OCI-LY1 (cell line): ENCODE measurements at regions not wholly inside any gene's neighbourhood (a gene's known extent, or its start where the extent isn't known, plus 50 kb on each side); places are given as distances from the start of the nearest gene placed in this dataset.

Source experiments
- H2AFZ ChIP-seq: fragments of 200-600 bp; sonication (generic), shearing (Covaris generic); 2 replicates; pipeline ENCODE4 v1.6.0; 2014; ENCODE audit warnings: antibody characterized with exemption, mild to moderate bottlenecking, low read length
- H3F3A ChIP-seq: fragments of 200-600 bp; sonication (generic), shearing (Covaris generic); 2 replicates; pipeline ENCODE4 v1.6.0; 2014; ENCODE audit warnings: mild to moderate bottlenecking, antibody characterized with exemption, low read length, moderate library complexity; ENCODE audit not compliant: insufficient read depth
- H3K27ac ChIP-seq: fragments of 200-600 bp; sonication (generic); 2 replicates; pipeline ENCODE4 v1.5.1; 2014; ENCODE audit warnings: low read length, mixed run types, mild to moderate bottlenecking, low read depth; ENCODE audit not compliant: poor library complexity, severe bottlenecking
- H3K27me3 ChIP-seq: fragments of 200-600 bp; sonication (generic); 2 replicates; pipeline ENCODE4 v1.6.0; 2014; ENCODE audit warnings: antibody characterized with exemption, mild to moderate bottlenecking, low read length, moderate library complexity; ENCODE audit not compliant: insufficient read depth
- H3K36me3 ChIP-seq: fragments of 200-600 bp; sonication (generic); 2 replicates; pipeline ENCODE4 v1.6.1; 2014; ENCODE audit warnings: mild to moderate bottlenecking, antibody characterized with exemption, low read length, moderate library complexity, mixed read lengths; ENCODE audit not compliant: insufficient read depth
- H3K4me1 ChIP-seq: fragments of 200-600 bp; sonication (generic); 2 replicates; pipeline ENCODE4 v1.5.1; 2014; ENCODE audit warnings: mild to moderate bottlenecking, low read length, moderate library complexity; ENCODE audit not compliant: insufficient read depth, severe bottlenecking
- H3K4me2 ChIP-seq: fragments of 200-600 bp; sonication (generic), shearing (Covaris generic); 2 replicates; pipeline ENCODE4 v1.6.1; 2014; ENCODE audit warnings: low read length
- H3K4me3 ChIP-seq: fragments of 200-600 bp; sonication (generic); 2 replicates; pipeline ENCODE4 v1.5.1; 2014; ENCODE audit warnings: low read length, low read depth, mild to moderate bottlenecking, mixed read lengths; ENCODE audit not compliant: poor library complexity, severe bottlenecking
- H3K79me2 ChIP-seq: fragments of 200-600 bp; shearing (Covaris generic); 2 replicates; pipeline ENCODE4 v1.6.1; 2016; ENCODE audit warnings: mixed run types, low read length, mixed read lengths; ENCODE audit not compliant: insufficient read depth
- H3K9ac ChIP-seq: fragments of 200-600 bp; sonication (generic), shearing (Covaris generic); 2 replicates; pipeline ENCODE4 v1.6.1; 2014; ENCODE audit warnings: mild to moderate bottlenecking, low read length, mixed read lengths
- H3K9me2 ChIP-seq: fragments of 200-600 bp; sonication (generic), shearing (Covaris generic); 2 replicates; pipeline ENCODE4 v1.6.1; 2014; ENCODE audit warnings: low read depth, mild to moderate bottlenecking, low read length, mixed read lengths
- H3K9me3 ChIP-seq: fragments of 200-600 bp; shearing (Covaris generic); 2 replicates; pipeline ENCODE4 v1.6.1; 2014; ENCODE audit warnings: low read length, mixed read lengths
- H4K20me1 ChIP-seq: fragments of 200-600 bp; sonication (generic), shearing (Covaris generic); 2 replicates; pipeline ENCODE4 v1.6.0; 2016; ENCODE audit warnings: mild to moderate bottlenecking, low read length; ENCODE audit not compliant: insufficient read depth
- CTCF ChIP-seq: fragments of 200-600 bp; sonication (generic), shearing (Covaris generic); IDR thresholded peaks from 2 replicates; pipeline ENCODE4 v1.5.1; 2017; ENCODE audit warnings: mild to moderate bottlenecking, antibody characterized with exemption, low read length, moderate library complexity, mixed read lengths
- EZH2 ChIP-seq: fragments of 200-600 bp; sonication (generic), shearing (Covaris generic); IDR thresholded peaks from 2 replicates; pipeline ENCODE4 v1.8.0; 2017; ENCODE audit warnings: borderline replicate concordance, mixed run types, mild to moderate bottlenecking, antibody characterized with exemption, low read length, moderate library complexity, mixed read lengths

GRCh38 chr1:102365071-102365470 is 368.3 kb upstream of the OLFM3 start:
- H3K36me3 ChIP-seq, result no peaks in the 10 kb centered on the region
- H3K4me1 ChIP-seq, result no peaks in the 10 kb centered on the region

GRCh38 chr1:102336602-102337001 is 339.9 kb upstream of the OLFM3 start:
- Histone ChIP-seq H3K27ac (no peak overlapping the region), H3K9ac (no peak overlapping the region), H3K4me3 (no peak overlapping the region), H4K20me1 (no peaks in the 10 kb centered on the region), H3F3A (no peaks in the 10 kb centered on the region), H3K4me1 (no peaks in the 10 kb centered on the region), H3K9me3 (no peaks in the 10 kb centered on the region), H3K36me3 (no peaks in the 10 kb centered on the region), H3K9me2 (0 out of 2 replicates have a peak, but pooled peaks cover 3% of the 10 kb centered on the region), H3K27me3 (no peaks in the 10 kb centered on the region), H2AFZ (no peak overlapping the region), H3K4me2 (no peak overlapping the region), H3K79me2 (no peaks in the 10 kb centered on the region)
- TF ChIP-seq CTCF (no peak), EZH2 (no peak)

More at GRCh38 chr1:102365071-102365470, 368.3 kb upstream of the OLFM3 start:
- H3K9ac ChIP-seq, result no peak overlapping the region
- H3K4me3 ChIP-seq, result no peak overlapping the region
- H3K9me2 ChIP-seq, result no peaks in the 10 kb centered on the region
- no peaks in the 10 kb centered on the region for H3K9me3 ChIP-seq
- no peaks in the 10 kb centered on the region for H3K79me2 ChIP-seq
- no peaks in the 10 kb centered on the region for H3K27me3 ChIP-seq
- no peak overlapping the region for H3K27ac ChIP-seq
- TF ChIP-seq CTCF, result no peak
- TF ChIP-seq EZH2, result no peak
- H3F3A ChIP-seq, result no peaks in the 10 kb centered on the region
- no peak overlapping the region for H3K4me2 ChIP-seq
- H4K20me1 ChIP-seq, result no peaks in the 10 kb centered on the region
- no peak overlapping the region for H2AFZ ChIP-seq

GRCh38 chr1:102318104-102318806 is 321.5 kb upstream of the OLFM3 start:
- no peaks in the 10 kb centered on the region for H3K36me3 ChIP-seq
- H3K27me3 ChIP-seq, result no peaks in the 10 kb centered on the region
- no peak overlapping the region for H3K27ac ChIP-seq
- H3K79me2 ChIP-seq, result no peaks in the 10 kb centered on the region
- H3F3A ChIP-seq, result no peaks in the 10 kb centered on the region
- no peaks in the 10 kb centered on the region for H3K4me1 ChIP-seq
- H3K9me3 ChIP-seq, result no peaks in the 10 kb centered on the region
- H2AFZ ChIP-seq, result no peak overlapping the region
- no peaks in the 10 kb centered on the region for H3K9me2 ChIP-seq
- H4K20me1 ChIP-seq, result no peaks in the 10 kb centered on the region
- no peak overlapping the region for H3K4me2 ChIP-seq
- H3K9ac ChIP-seq, result no peak overlapping the region
- TF ChIP-seq EZH2, result no peak
- TF ChIP-seq CTCF, result no peak
- H3K4me3 ChIP-seq, result no peak overlapping the region
